SK-N-SH (cell line): ENCODE measurements at regions not wholly inside any gene's neighbourhood (a gene's known extent, or its start where the extent isn't known, plus 50 kb on each side); places are given as distances from the start of the nearest gene placed in this dataset.
A peak's percentile ranks its signal among the peaks of the same experiment; 100 is the strongest.

Experiments used
- CTCF ChIA-PET: fragments of 300-600, 350-600 bp; formaldehyde crosslinking; extraction: SDS; loops from one replicate; lab custom pipeline; 2021; lab: Yijun Ruan, JAX
- POLR2A ChIA-PET: fragments of 350-600 bp; sonication (Branson Sonifier 250); formaldehyde crosslinking; extraction: SDS; loops from one replicate; lab custom pipeline; 2020; ENCODE audit warnings: antibody characterized with exemption, inconsistent platforms; lab: Yijun Ruan, JAX
- DNase-seq: peaks from one replicate; pipeline ENCODE4 v3.0.0; 2012
- H2AFZ ChIP-seq: fragments of 200-600 bp; sonication (generic); 2 replicates; pipeline ENCODE4 v1.8.1; 2016; ENCODE audit warnings: antibody characterized with exemption, mild to moderate bottlenecking, low read depth
- H3F3A ChIP-seq: fragments of 200-600 bp; sonication (generic); replicated peaks from 2 replicates; pipeline ENCODE3; 2016; ENCODE audit warnings: antibody characterized with exemption, mild to moderate bottlenecking; ENCODE audit not compliant: insufficient read depth
- H3K27ac ChIP-seq, 2 experiments: fragments of 200-500 bp in 1 of 2; fragments of 200-600 bp in 1 of 2; sonication (Bioruptor generic) in 1 of 2; sonication (generic), shearing (Covaris generic) in 1 of 2; 2 replicates each; pipeline versions ENCODE4 v1.5.1 to v1.6.1; 2014 to 2016; ENCODE audit warnings: low read depth in 2 of 2, inconsistent platforms in 1 of 2, low read length in 1 of 2, mild to moderate bottlenecking in 1 of 2, mixed read lengths in 1 of 2
- H3K27me3 ChIP-seq: fragments of 200-600 bp; sonication (generic), shearing (Covaris generic); 2 replicates; pipeline ENCODE4 v1.6.1; 2016; ENCODE audit warnings: mixed run types; ENCODE audit not compliant: insufficient read depth
- H3K36me3 ChIP-seq, 2 experiments: fragments of 200-500 bp in 1 of 2; fragments of 200-600 bp in 1 of 2; sonication (Bioruptor generic) in 1 of 2; sonication (generic) in 1 of 2; replicated peaks in 1 of 2; 2 replicates each; pipeline versions ENCODE3 to v1.5.1; 2014 to 2016; ENCODE audit warnings: low read length in 1 of 2, mild to moderate bottlenecking in 1 of 2; ENCODE audit not compliant: insufficient read depth in 2 of 2, control insufficient read depth in 1 of 2
- H3K4me1 ChIP-seq, 2 experiments: fragments of 200-500 bp in 1 of 2; fragments of 200-600 bp in 1 of 2; sonication (Bioruptor generic) in 1 of 2; sonication (generic), shearing (Covaris generic) in 1 of 2; 2 replicates each; pipeline versions ENCODE4 v1.5.1 to v1.6.1; 2014 to 2016; ENCODE audit warnings: low read depth in 1 of 2, low read length in 1 of 2, mixed run types in 1 of 2; ENCODE audit not compliant: insufficient read depth in 2 of 2, control insufficient read depth in 1 of 2
- H3K4me2 ChIP-seq: fragments of 200-600 bp; sonication (generic), shearing (Covaris generic); 2 replicates; pipeline ENCODE4 v1.6.1; 2017; ENCODE audit warnings: mixed run types
- H3K4me3 ChIP-seq, 2 experiments: fragments of 200-500 bp in 1 of 2; fragments of 200-600 bp in 1 of 2; sonication (Bioruptor generic) in 1 of 2; sonication (generic), shearing (Covaris generic) in 1 of 2; 2 replicates each; pipeline versions ENCODE4 v1.5.1 to v1.8.1; 2014 to 2016; ENCODE audit warnings: low read depth in 2 of 2, inconsistent platforms in 1 of 2, low read length in 1 of 2, mild to moderate bottlenecking in 1 of 2, mixed read lengths in 1 of 2, moderate library complexity in 1 of 2
- H3K79me2 ChIP-seq: fragments of 200-600 bp; sonication (generic); 2 replicates; pipeline ENCODE4 v1.8.1; 2017; ENCODE audit warnings: mild to moderate bottlenecking; ENCODE audit not compliant: insufficient read depth
- H3K9ac ChIP-seq: fragments of 200-600 bp; sonication (generic); 2 replicates; pipeline ENCODE4 v1.6.1; 2017; ENCODE audit warnings: mixed run types
- H3K9me2 ChIP-seq: fragments of 200-600 bp; sonication (generic); 2 replicates; pipeline ENCODE4 v1.6.1; 2017; ENCODE audit warnings: mixed run types
- H3K9me3 ChIP-seq: fragments of 200-600 bp; sonication (generic); 2 replicates; pipeline ENCODE4 v1.6.1; 2017; ENCODE audit warnings: mixed run types, mild to moderate bottlenecking, moderate library complexity
- H4K20me1 ChIP-seq: fragments of 200-600 bp; sonication (generic); 2 replicates; pipeline ENCODE4 v1.6.1; 2017; ENCODE audit warnings: mild to moderate bottlenecking, mixed run types; ENCODE audit not compliant: insufficient read depth
- ELF1 ChIP-seq: IDR thresholded peaks from 2 replicates; pipeline ENCODE4 v1.4.0; 2012
- EP300 ChIP-seq, 2 experiments: IDR thresholded peaks; 2 replicates each; pipeline versions ENCODE4 v1.4.0 to v1.6.1; 2012; ENCODE audit warnings: borderline replicate concordance in 1 of 2, low read depth in 1 of 2, low read length in 1 of 2
- FOSL2 ChIP-seq: IDR thresholded peaks from 2 replicates; pipeline ENCODE4 v1.4.0; 2012; ENCODE audit warnings: low read depth, mild to moderate bottlenecking, moderate library complexity, borderline replicate concordance
- FOXJ3 ChIP-seq: sonication (generic); formaldehyde crosslinking; IDR thresholded peaks from 2 replicates; pipeline ENCODE4 v1.5.1; 2020; ENCODE audit warnings: mild to moderate bottlenecking, missing genetic modification reagents
- FOXM1 ChIP-seq: IDR thresholded peaks from 2 replicates; pipeline ENCODE4 v1.4.0; 2012; ENCODE audit warnings: low read depth, mild to moderate bottlenecking
- GABPA ChIP-seq: IDR thresholded peaks from 2 replicates; pipeline ENCODE4 v1.4.0; 2012; ENCODE audit warnings: low read depth, mild to moderate bottlenecking
- MXI1 ChIP-seq: IDR thresholded peaks from 2 replicates; pipeline ENCODE4 v1.6.1; 2012; ENCODE audit warnings: mild to moderate bottlenecking, low read depth, low read length, improper control_type of control experiment
- NFIC ChIP-seq: IDR thresholded peaks from 2 replicates; pipeline ENCODE4 v1.4.0; 2012; ENCODE audit warnings: borderline replicate concordance
- NRF1 ChIP-seq: IDR thresholded peaks from 2 replicates; pipeline ENCODE4 v1.6.1; 2012; ENCODE audit warnings: low read depth, mild to moderate bottlenecking, low read length
- REST ChIP-seq: IDR thresholded peaks from 2 replicates; pipeline ENCODE4 v1.6.1; 2012; ENCODE audit warnings: mild to moderate bottlenecking, low read depth, low read length, moderate library complexity
- RXRA ChIP-seq: IDR thresholded peaks from 2 replicates; pipeline ENCODE4 v1.4.0; 2012; ENCODE audit warnings: low read depth, mild to moderate bottlenecking, borderline replicate concordance
- SIN3A ChIP-seq: IDR thresholded peaks from 2 replicates; pipeline ENCODE4 v1.6.1; 2012; ENCODE audit warnings: low read depth, mild to moderate bottlenecking, low read length, moderate library complexity, borderline replicate concordance
- SMC3 ChIP-seq: IDR thresholded peaks from 2 replicates; pipeline ENCODE4 v1.6.1; 2012; ENCODE audit warnings: low read depth, low read length, improper control_type of control experiment
- TAF1 ChIP-seq: IDR thresholded peaks from 2 replicates; pipeline ENCODE4 v1.6.1; 2012; ENCODE audit warnings: low read depth, mild to moderate bottlenecking, low read length, moderate library complexity, borderline replicate concordance
- TCF12 ChIP-seq: IDR thresholded peaks from 2 replicates; pipeline ENCODE4 v1.4.0; 2012
- TEAD4 ChIP-seq: IDR thresholded peaks from 2 replicates; pipeline ENCODE4 v1.4.0; 2012; ENCODE audit warnings: mild to moderate bottlenecking, borderline replicate concordance; ENCODE audit not compliant: insufficient read depth
- YY1 ChIP-seq: IDR thresholded peaks from 2 replicates; pipeline ENCODE4 v1.4.0; 2012; ENCODE audit warnings: low read depth, mild to moderate bottlenecking
- WGBS: methylation state at CpG from one replicate; pipeline ENCODE4 v1.1.6; 2017; ENCODE audit warnings: low lambda C conversion rate; 5-methylcytosine and 5-hydroxymethylcytosine counted together
- TF ChIP-seq, protein P1 (sequence below): IDR thresholded peaks from 2 replicates; pipeline ENCODE4 v1.4.0; 2012; ENCODE audit warnings: low read depth
- TF ChIP-seq, protein P2 (sequence below): fragments of 150-350 bp; IDR thresholded peaks from 2 replicates; pipeline ENCODE4 v1.6.1; 2016; ENCODE audit warnings: mild to moderate bottlenecking, low read depth, low read length
- TF ChIP-seq, protein P3 (sequence below): IDR thresholded peaks from 2 replicates; pipeline ENCODE4 v1.4.0; 2012; ENCODE audit warnings: low read depth, borderline replicate concordance

GRCh38 chr7:41885748-41886147 is 182.9 kb upstream of the INHBA start:
- H3K36me3 ChIP-seq = no peaks in the 10 kb centered on the region
- H3F3A ChIP-seq = peaks cover 50% of the 10 kb centered on the region
- H3K27ac ChIP-seq = peak overlapping the region; percentile 71 to 96
- no peaks in the 10 kb centered on the region for H3K9me2 ChIP-seq
- H3K4me1 ChIP-seq = peaks cover 19 to 63% of the 10 kb centered on the region in 2 experiments
- peak overlapping the region; percentile 64 for H3K9ac ChIP-seq
- no peak for DNase-seq
- 22% methylated on average over 6 of the region's 6 CpGs for WGBS
- H3K9me3 ChIP-seq = no peaks in the 10 kb centered on the region
- H3K79me2 ChIP-seq = no peaks in the 10 kb centered on the region
- H3K27me3 ChIP-seq = no peaks in the 10 kb centered on the region
- peak overlapping the region; percentile 48 for H3K4me2 ChIP-seq
- H3K4me3 ChIP-seq = peak overlapping the region in 1 of 2 experiments; percentile 7; a peak in 2 of 4 replicates
- ChIA-PET CTCF (no interaction called here), POLR2A (no interaction called here)
- TF ChIP-seq TCF12 = no peak
- TF ChIP-seq, protein P1, sequence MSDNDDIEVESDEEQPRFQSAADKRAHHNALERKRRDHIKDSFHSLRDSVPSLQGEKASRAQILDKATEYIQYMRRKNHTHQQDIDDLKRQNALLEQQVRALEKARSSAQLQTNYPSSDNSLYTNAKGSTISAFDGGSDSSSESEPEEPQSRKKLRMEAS = no peak
- TF ChIP-seq NFIC = no peak
- TF ChIP-seq FOSL2 = no peak
- TF ChIP-seq GABPA = no peak
- TF ChIP-seq SIN3A = no peak
- TF ChIP-seq EP300 (IDR thresholded peaks at IDR 0.05; ENCODE audit: borderline replicate concordance in 1 of 2, low read depth in 1 of 2, low read length in 1 of 2) = no peak
- no peak for TF ChIP-seq NRF1
- TF ChIP-seq FOXM1 = no peak
- TF ChIP-seq RXRA = no peak
- TF ChIP-seq SMC3 = no peak
- no peak for TF ChIP-seq FOXJ3 (CRISPR knock-in tag)
- no peak for TF ChIP-seq TEAD4
- TF ChIP-seq, protein P2, sequence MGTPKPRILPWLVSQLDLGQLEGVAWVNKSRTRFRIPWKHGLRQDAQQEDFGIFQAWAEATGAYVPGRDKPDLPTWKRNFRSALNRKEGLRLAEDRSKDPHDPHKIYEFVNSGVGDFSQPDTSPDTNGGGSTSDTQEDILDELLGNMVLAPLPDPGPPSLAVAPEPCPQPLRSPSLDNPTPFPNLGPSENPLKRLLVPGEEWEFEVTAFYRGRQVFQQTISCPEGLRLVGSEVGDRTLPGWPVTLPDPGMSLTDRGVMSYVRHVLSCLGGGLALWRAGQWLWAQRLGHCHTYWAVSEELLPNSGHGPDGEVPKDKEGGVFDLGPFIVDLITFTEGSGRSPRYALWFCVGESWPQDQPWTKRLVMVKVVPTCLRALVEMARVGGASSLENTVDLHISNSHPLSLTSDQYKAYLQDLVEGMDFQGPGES = no peak
- TF ChIP-seq YY1 = no peak
- no peak for TF ChIP-seq REST
- TF ChIP-seq ELF1 = no peak
- no peak for TF ChIP-seq TAF1
- TF ChIP-seq MXI1 = no peak
- TF ChIP-seq, protein P3, sequence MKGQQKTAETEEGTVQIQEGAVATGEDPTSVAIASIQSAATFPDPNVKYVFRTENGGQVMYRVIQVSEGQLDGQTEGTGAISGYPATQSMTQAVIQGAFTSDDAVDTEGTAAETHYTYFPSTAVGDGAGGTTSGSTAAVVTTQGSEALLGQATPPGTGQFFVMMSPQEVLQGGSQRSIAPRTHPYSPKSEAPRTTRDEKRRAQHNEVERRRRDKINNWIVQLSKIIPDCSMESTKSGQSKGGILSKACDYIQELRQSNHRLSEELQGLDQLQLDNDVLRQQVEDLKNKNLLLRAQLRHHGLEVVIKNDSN = no peak
- no peaks in the 10 kb centered on the region for H4K20me1 ChIP-seq
- H2AFZ ChIP-seq = peak overlapping the region; percentile 32
